Smooth muscle cell (in vitro differentiated cells): ENCODE measurements at regions not wholly inside any gene's neighbourhood (a gene's known extent, or its start where the extent isn't known, plus 50 kb on each side); places are given as distances from the start of the nearest gene placed in this dataset.
A peak's percentile ranks its signal among the peaks of the same experiment; 100 is the strongest.

ENCODE experiments used
- DNase-seq: peaks from one replicate; lab custom pipeline; 2025; ENCODE audit not compliant: unreplicated experiment; lab: John Stamatoyannopoulos, UW
- H2AFZ ChIP-seq: fragments of 200-600 bp; sonication (generic); 2 replicates; pipeline ENCODE4 v1.6.0; 2016; ENCODE audit warnings: antibody characterized with exemption, low read depth, mild to moderate bottlenecking
- H3F3A ChIP-seq: fragments of 200-600 bp; sonication (generic); 2 replicates; pipeline ENCODE4 v1.6.0; 2017; ENCODE audit warnings: antibody characterized with exemption, low read depth
- H3K27ac ChIP-seq: fragments of 200-600 bp; sonication (generic); 2 replicates; pipeline ENCODE4 v1.5.1; 2016; ENCODE audit warnings: low read depth, mild to moderate bottlenecking
- H3K27me3 ChIP-seq: fragments of 200-600 bp; sonication (generic); 2 replicates; pipeline ENCODE4 v1.6.1; 2016; ENCODE audit warnings: low read depth, mild to moderate bottlenecking
- H3K36me3 ChIP-seq: fragments of 200-600 bp; sonication (generic); 2 replicates; pipeline ENCODE4 v1.5.1; 2016; ENCODE audit warnings: low read depth
- H3K4me1 ChIP-seq: fragments of 200-600 bp; sonication (generic); 2 replicates; pipeline ENCODE4 v1.5.1; 2016; ENCODE audit warnings: low read depth
- H3K4me2 ChIP-seq: fragments of 200-600 bp; sonication (generic); 2 replicates; pipeline ENCODE4 v1.6.0; 2016; ENCODE audit warnings: mild to moderate bottlenecking
- H3K4me3 ChIP-seq: fragments of 200-600 bp; sonication (generic); 2 replicates; pipeline ENCODE4 v1.5.1; 2016; ENCODE audit warnings: mild to moderate bottlenecking
- H3K79me2 ChIP-seq: fragments of 200-600 bp; sonication (generic); 2 replicates; pipeline ENCODE4 v1.6.0; 2016; ENCODE audit warnings: low read depth, mild to moderate bottlenecking
- H3K9ac ChIP-seq: fragments of 200-600 bp; sonication (generic); 2 replicates; pipeline ENCODE4 v1.6.0; 2016; ENCODE audit warnings: low read depth
- H3K9me3 ChIP-seq: fragments of 200-600 bp; sonication (generic); replicated peaks from 2 replicates; pipeline ENCODE4 v1.5.1; 2016; ENCODE audit warnings: low read depth
- H4K20me1 ChIP-seq: fragments of 200-600 bp; sonication (generic); 2 replicates; pipeline ENCODE4 v1.6.0; 2016; ENCODE audit warnings: low read depth
- WGBS: methylation state at CpG from one replicate; pipeline ENCODE4 v1.1.7; 2016; ENCODE audit warnings: low lambda C conversion rate; 5-methylcytosine and 5-hydroxymethylcytosine counted together
- TF ChIP-seq, protein P1 (sequence below): fragments of 200-600 bp; sonication (generic); IDR thresholded peaks from 2 replicates; pipeline ENCODE4 v1.5.1; 2017; ENCODE audit warnings: borderline replicate concordance, mild to moderate bottlenecking, antibody characterized with exemption; ENCODE audit not compliant: insufficient read depth, poor library complexity, severe bottlenecking

DNA sequence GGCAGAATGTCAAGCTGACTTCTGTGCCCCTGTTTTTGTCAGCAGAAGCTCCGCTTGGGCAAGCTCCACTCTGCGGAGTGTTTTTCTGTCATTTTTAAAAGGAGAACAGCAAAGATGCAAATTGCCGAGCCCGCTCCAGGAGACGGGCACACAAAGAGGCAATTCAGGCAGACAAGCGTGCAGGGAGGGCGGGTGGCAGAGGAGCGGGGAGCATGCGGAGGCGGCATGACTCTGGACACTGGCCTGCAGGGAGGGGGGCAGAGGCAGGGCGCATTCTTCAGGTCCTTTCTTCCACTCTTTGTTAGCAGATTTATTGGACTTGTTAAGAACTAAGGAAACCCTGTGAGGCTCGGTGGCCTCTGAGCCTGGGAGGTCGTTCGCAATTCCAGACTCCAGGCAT is 187.3 kb upstream of the RMST start:
- Histone ChIP-seq H4K20me1 (no peaks in the 10 kb centered on the region), H2AFZ (peak overlapping the region; percentile 25), H3K36me3 (no peaks in the 10 kb centered on the region), H3K9me3 (no peaks in the 10 kb centered on the region), H3K4me2 (peak overlapping the region; percentile 67), H3K27ac (no peak overlapping the region), H3K9ac (no peak overlapping the region), H3K4me3 (no peak overlapping the region), H3F3A (no peaks in the 10 kb centered on the region), H3K27me3 (no peaks in the 10 kb centered on the region), H3K79me2 (no peaks in the 10 kb centered on the region), H3K4me1 (peaks cover 7% of the 10 kb centered on the region)
- DNase-seq: no peak
- TF ChIP-seq, protein P1, sequence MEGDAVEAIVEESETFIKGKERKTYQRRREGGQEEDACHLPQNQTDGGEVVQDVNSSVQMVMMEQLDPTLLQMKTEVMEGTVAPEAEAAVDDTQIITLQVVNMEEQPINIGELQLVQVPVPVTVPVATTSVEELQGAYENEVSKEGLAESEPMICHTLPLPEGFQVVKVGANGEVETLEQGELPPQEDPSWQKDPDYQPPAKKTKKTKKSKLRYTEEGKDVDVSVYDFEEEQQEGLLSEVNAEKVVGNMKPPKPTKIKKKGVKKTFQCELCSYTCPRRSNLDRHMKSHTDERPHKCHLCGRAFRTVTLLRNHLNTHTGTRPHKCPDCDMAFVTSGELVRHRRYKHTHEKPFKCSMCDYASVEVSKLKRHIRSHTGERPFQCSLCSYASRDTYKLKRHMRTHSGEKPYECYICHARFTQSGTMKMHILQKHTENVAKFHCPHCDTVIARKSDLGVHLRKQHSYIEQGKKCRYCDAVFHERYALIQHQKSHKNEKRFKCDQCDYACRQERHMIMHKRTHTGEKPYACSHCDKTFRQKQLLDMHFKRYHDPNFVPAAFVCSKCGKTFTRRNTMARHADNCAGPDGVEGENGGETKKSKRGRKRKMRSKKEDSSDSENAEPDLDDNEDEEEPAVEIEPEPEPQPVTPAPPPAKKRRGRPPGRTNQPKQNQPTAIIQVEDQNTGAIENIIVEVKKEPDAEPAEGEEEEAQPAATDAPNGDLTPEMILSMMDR: no peak
- 53% methylated on average over 14 of the region's 14 CpGs for WGBS

DNA sequence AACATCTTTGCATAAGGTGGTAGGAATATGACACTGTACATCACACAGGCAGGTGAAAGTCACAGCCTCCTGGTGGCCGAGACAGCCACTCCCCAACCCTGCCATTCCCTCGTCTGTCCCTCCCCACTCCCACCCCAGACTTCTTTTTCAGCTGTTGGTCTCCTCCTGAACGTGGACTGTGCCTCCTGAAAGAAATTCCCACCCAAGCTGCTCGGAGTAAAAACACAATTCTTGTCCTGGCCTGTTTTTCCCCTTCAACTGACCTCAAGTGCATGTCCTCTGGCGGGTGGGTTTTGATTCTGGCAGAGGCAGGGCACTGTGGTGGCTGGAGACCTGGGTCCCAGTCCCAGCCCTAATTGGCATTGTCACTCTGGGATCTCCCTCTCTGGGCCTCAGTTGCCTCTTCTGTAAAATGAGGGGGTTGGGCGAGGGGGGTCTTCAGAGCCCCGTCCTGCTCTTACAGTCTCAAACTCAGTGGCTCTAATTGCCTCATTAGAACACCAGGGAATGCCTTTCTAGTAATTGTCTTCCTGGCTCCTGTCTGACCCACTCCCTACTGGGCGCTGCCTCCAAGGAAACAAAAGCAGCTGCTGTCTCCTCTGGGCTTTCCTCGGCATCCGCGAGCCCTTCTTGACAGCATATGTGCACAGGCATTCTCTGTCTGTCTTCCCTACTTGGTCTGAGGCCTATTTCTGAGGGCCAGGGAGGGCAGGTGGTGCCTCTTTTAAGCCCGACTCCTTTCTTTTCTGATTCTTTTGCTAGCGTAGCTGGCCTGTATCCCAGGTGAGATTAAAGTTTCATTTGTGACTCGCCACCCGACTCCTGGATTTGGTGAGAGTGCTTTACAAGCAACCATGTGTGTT is 186.6 kb upstream of the RMST start:
- H3F3A ChIP-seq: no peaks in the 10 kb centered on the region
- 62% methylated on average over 15 of the region's 15 CpGs for WGBS
- TF ChIP-seq, protein P1: no peak
- H3K4me2 ChIP-seq: peak overlapping the region; percentile 67
- DNase-seq: no peak
- no peak overlapping the region for H3K27ac ChIP-seq
- H3K27me3 ChIP-seq: no peaks in the 10 kb centered on the region
- no peak overlapping the region for H3K9ac ChIP-seq
- H3K9me3 ChIP-seq: no peaks in the 10 kb centered on the region
- no peaks in the 10 kb centered on the region for H3K79me2 ChIP-seq
- peak overlapping the region; percentile 5 for H2AFZ ChIP-seq
- no peaks in the 10 kb centered on the region for H3K36me3 ChIP-seq
- H4K20me1 ChIP-seq: no peaks in the 10 kb centered on the region
- no peak overlapping the region for H3K4me3 ChIP-seq
- peaks cover 7% of the 10 kb centered on the region for H3K4me1 ChIP-seq

DNA sequence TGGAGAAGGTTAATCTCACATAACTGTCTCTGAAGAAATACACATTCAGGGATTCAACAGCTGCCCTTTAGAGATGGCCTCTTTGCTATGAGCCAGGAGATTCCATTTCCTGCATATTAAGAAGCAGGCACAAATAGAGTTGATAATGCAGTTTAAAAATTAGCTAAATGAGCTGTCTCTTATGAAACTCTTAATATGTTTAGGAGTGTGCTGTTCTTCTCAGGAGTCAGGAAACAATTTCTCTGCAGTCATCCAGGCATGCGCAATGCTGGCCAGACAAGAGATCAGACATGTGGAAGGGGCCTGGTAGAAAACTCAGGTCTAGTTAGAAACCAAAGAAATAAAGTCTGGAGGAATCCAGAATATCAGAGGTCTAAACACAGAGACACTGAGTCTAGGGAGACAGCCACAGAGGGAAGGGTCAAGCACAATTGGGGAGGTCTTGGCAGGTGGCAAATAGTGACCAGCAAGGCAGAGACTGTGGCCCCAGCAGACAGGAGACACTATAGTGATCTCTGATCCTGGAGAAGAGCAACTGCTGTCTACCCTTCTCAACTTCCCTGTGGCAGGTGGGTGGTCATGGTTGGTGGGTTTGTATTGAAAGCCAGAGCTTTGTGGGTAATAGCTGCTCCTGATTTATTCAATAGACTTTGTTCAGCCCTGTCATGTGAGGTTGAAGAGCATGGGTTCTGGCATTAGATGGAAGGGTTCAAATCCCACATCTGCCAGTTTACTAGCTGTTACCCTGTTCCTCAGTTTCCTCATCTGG is 185.8 kb upstream of the RMST start:
- Histone ChIP-seq H4K20me1 (no peaks in the 10 kb centered on the region), H3K27ac (no peak overlapping the region), H3K27me3 (no peaks in the 10 kb centered on the region), H3K4me3 (no peak overlapping the region), H3K36me3 (no peaks in the 10 kb centered on the region), H3K79me2 (no peaks in the 10 kb centered on the region), H3K9me3 (no peaks in the 10 kb centered on the region), H3F3A (no peaks in the 10 kb centered on the region), H3K9ac (no peak overlapping the region), H3K4me2 (no peak overlapping the region), H2AFZ (no peak overlapping the region), H3K4me1 (peaks cover 7% of the 10 kb centered on the region)
- DNase-seq: no peak
- TF ChIP-seq, protein P1: no peak
- 97% methylated on average over 1 of the region's 1 CpG for WGBS
